A549 (cell line): ENCODE measurements at regions not wholly inside any gene's neighbourhood (a gene's known extent, or its start where the extent isn't known, plus 50 kb on each side); places are given as distances from the start of the nearest gene placed in this dataset.

Source experiments
- CTCF ChIP-seq: fragments of >200 bp; sonication (Bioruptor Twin); formaldehyde crosslinking; IDR thresholded peaks from 3 replicates; pipeline ENCODE4 v1.5.1; 2016
- RAD21 ChIP-seq, 2 experiments: fragments of >200 bp in 1 of 2; sonication (Bioruptor Twin) in 1 of 2; formaldehyde crosslinking in 1 of 2; IDR thresholded peaks in 1 of 2; conservative IDR thresholded peaks in 1 of 2; 2 replicates in 1 of 2; 3 replicates in 1 of 2; pipeline ENCODE4 v1.6.1; 2012 to 2018; ENCODE audit warnings: inconsistent platforms in 1 of 2
- RCOR1 ChIP-seq: fragments of 150-350 bp; IDR thresholded peaks from 2 replicates; pipeline ENCODE4 v1.6.1; 2014; ENCODE audit warnings: antibody characterized with exemption, low read length, low read depth
- REST ChIP-seq: fragments of 200-600 bp; sonication (generic); IDR thresholded peaks from 2 replicates; pipeline ENCODE4 v1.6.1; 2016; ENCODE audit warnings: antibody characterized with exemption, mild to moderate bottlenecking, moderate library complexity

- TF ChIP-seq RAD21 (conservative IDR thresholded peaks at IDR 0.05 in 1 of 2, IDR thresholded peaks at IDR 0.05 in 1 of 2), result no peak
- TF ChIP-seq CTCF, result no peak
- TF ChIP-seq RCOR1, result no peak
- TF ChIP-seq REST, result no peak
Measured at GRCh38 chr12:97940105-97940504, 477.5 kb downstream of the RMST start.
